ENCODE measurements at regions not wholly inside any gene's neighbourhood (a gene's known extent, or its start where the extent isn't known, plus 50 kb on each side); places are given as distances from the start of the nearest gene placed in this dataset.

- no peak for DNase-seq
These were observed 411.4 kb downstream of the KCTD16 start for GRCh38 chr5:144582066-144582465.

- no peak for DNase-seq
These were observed 410.4 kb downstream of the KCTD16 start for GRCh38 chr5:144581044-144581443.

DNA sequence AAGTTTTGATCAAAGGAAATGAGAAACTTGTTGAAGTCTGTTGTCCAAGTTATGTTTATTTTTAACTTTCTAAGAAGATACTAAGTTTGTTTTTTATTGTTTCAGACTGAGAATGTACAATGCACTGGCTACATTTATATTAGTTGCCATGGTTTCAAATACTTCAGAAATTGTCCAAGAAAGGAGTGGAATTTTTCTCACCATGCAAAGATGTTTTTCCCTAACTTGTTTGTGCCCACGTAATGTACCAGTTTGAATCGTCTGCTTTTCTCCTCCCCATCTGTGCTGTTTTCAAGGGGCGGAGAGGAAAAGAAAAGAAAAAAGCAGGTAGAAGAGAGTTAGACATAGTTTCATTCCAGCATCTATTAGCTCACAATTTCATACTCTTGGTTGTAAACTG, 407.0 kb downstream of the KCTD16 start:
- no peak for DNase-seq

GRCh38 chr5:144575736-144576135, 405.1 kb downstream of the KCTD16 start:
- DNase-seq: no peak

GRCh38 chr5:144567421-144567780, 396.7 kb downstream of the KCTD16 start:
- DNase-seq: no peak

- DNase-seq: no peak
These were observed 396.2 kb downstream of the KCTD16 start for GRCh38 chr5:144566747-144567420.

- peak; percentile 47 for DNase-seq
These were observed 378.9 kb downstream of the KCTD16 start for GRCh38 chr5:144549580-144549979.

DNA sequence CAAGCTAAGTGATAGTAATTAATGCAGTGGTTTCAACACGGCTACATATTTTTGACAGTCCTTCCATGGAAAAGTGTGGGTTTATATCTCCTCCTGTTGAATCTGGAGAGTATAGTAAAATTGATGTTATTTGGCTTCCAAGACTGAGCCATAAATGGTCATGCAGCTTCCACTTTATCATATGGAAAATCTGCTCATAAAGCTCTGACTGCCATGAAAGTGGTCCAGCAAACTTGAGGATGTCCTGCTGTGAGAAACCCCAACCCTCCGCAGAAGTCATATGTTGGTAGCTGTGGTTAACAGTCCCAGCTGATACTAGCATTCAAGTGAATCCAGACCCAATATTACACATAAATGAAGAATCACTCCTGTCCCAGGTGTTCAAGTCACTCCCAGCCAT, 378.3 kb downstream of the KCTD16 start:
- no peak for DNase-seq

GRCh38 chr5:144547098-144547499, 376.4 kb downstream of the KCTD16 start:
- DNase-seq: no peak

DNA sequence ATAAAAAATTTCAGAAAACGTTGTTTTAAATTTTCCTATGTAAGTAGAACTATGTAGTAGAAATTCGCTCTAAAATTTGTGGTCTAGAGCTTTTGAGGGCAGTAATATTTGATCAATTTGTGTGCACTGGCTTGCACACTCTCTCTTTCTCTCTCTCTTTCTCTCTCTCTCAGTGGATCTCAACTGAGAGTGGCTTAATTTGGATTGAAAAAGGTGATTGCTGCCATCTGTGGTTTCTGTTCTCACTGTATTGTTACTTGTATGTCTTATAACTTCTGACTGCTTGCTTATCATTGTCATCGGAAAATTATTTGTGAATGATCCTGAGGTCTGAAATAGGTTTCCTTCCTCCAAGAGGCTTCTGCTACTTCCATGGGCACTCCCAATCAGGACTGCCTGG, 368.2 kb downstream of the KCTD16 start:
- no peak for DNase-seq

Data from NCI-H748 treated with DMSO at 0.1 percent for 48 hours (cell line).